A549 (cell line): ENCODE measurements at regions not wholly inside any gene's neighbourhood (a gene's known extent, or its start where the extent isn't known, plus 50 kb on each side); places are given as distances from the start of the nearest gene placed in this dataset.

Experiments
- ATAC-seq, 2 experiments: fragments of 200-7000 bp in 1 of 2; fragments of >200 bp in 1 of 2; cut with Nextera tagmentation in 1 of 2; cut with Tn5 transposase in 1 of 2; 3 replicates each; pipeline versions ENCODE4 v1.8.0 to v1.9.1; 2018 to 2020; ENCODE audit warnings: mild to moderate bottlenecking in 1 of 2, moderate library complexity in 1 of 2
- CTCF ChIA-PET: fragments of 300-600 bp; sonication (Branson Sonifier 250); formaldehyde crosslinking; extraction: SDS; loops from one replicate; lab custom pipeline; 2021; ENCODE audit warnings: antibody characterized with exemption, inconsistent platforms; lab: Yijun Ruan, JAX
- POLR2A ChIA-PET: fragments of 350-600 bp; formaldehyde crosslinking; extraction: SDS; loops from one replicate; lab custom pipeline; 2021; ENCODE audit warnings: antibody characterized with exemption, inconsistent platforms; lab: Yijun Ruan, JAX
- DNase-seq, 2 experiments: peaks; one replicate each; pipeline versions ENCODE4 v3.0.0 to v3.0.0-alpha.2; 2011 to 2016; ENCODE audit warnings: low read depth in 1 of 2, low spot score in 1 of 2
- FAIRE-seq: peaks from 2 replicates; lab custom pipeline; 2011; peaks lifted over from hg19 to GRCh38; lab: Jason Lieb, UNC
- H3K27ac ChIP-seq, 2 experiments: fragments of >200 bp; sonication (Bioruptor Twin); formaldehyde crosslinking; 3 replicates each; pipeline ENCODE4 v1.5.1; 2016 to 2017
- H3K4me1 ChIP-seq: fragments of >200 bp; sonication (Bioruptor Twin); formaldehyde crosslinking; 3 replicates; pipeline ENCODE4 v1.6.1; 2016
- H3K4me2 ChIP-seq: fragments of >200 bp; sonication (Bioruptor Twin); formaldehyde crosslinking; 3 replicates; pipeline ENCODE4 v1.6.1; 2016
- H3K4me3 ChIP-seq: fragments of >200 bp; sonication (Bioruptor Twin); formaldehyde crosslinking; 3 replicates; pipeline ENCODE4 v1.5.1; 2016
- H3K9me3 ChIP-seq: fragments of >200 bp; sonication (Bioruptor Twin); formaldehyde crosslinking; 3 replicates; pipeline ENCODE4 v1.6.1; 2016
- BCL3 ChIP-seq: fragments of >200 bp; sonication (Bioruptor Twin); formaldehyde crosslinking; IDR thresholded peaks from 3 replicates; pipeline ENCODE4 v1.6.1; 2016
- CBX2 ChIP-seq: fragments of 200-600 bp; sonication (generic); IDR thresholded peaks from 2 replicates; pipeline ENCODE4 v1.6.1; 2016; ENCODE audit warnings: low read depth, mild to moderate bottlenecking, borderline replicate concordance
- CEBPB ChIP-seq, 2 experiments: fragments of >200 bp in 1 of 2; sonication (Bioruptor Twin) in 1 of 2; formaldehyde crosslinking in 1 of 2; IDR thresholded peaks; 2 replicates each; pipeline ENCODE4 v1.6.1; 2012 to 2016
- CHD2 ChIP-seq: fragments of 150-350 bp; IDR thresholded peaks from 2 replicates; pipeline ENCODE4 v1.6.1; 2014; ENCODE audit warnings: low read length; ENCODE audit not compliant: partially characterized antibody
- CTCF ChIP-seq: fragments of >200 bp; sonication (Bioruptor Twin); formaldehyde crosslinking; IDR thresholded peaks from 3 replicates; pipeline ENCODE4 v1.5.1; 2016
- EHF ChIP-seq: fragments of 250-450 bp; sonication (Bioruptor Pico); IDR thresholded peaks from 2 replicates; pipeline ENCODE4 v1.5.0; 2020; ENCODE audit warnings: mild to moderate bottlenecking
- FOXS1 ChIP-seq: fragments of 250-450 bp; sonication (Bioruptor Pico); IDR thresholded peaks from 2 replicates; pipeline ENCODE4 v1.5.0; 2020; ENCODE audit warnings: mild to moderate bottlenecking, moderate library complexity
- GATA3 ChIP-seq: IDR thresholded peaks from 2 replicates; pipeline ENCODE4 v1.6.1; 2012; ENCODE audit warnings: borderline replicate concordance
- HES2 ChIP-seq: fragments of >200 bp; sonication (Bioruptor Twin); formaldehyde crosslinking; IDR thresholded peaks from 2 replicates; pipeline ENCODE4 v1.6.1; 2016
- HEYL ChIP-seq: fragments of 250-450 bp; sonication (Bioruptor Pico); IDR thresholded peaks from 2 replicates; pipeline ENCODE4 v1.8.0; 2021; ENCODE audit warnings: mild to moderate bottlenecking, moderate library complexity
- HOXA7 ChIP-seq: fragments of 250-450 bp; sonication (Bioruptor Pico); IDR thresholded peaks from 2 replicates; pipeline ENCODE4 v1.5.0; 2020; ENCODE audit warnings: mild to moderate bottlenecking, moderate library complexity
- KDM1A ChIP-seq: fragments of 200-600 bp; sonication (generic); IDR thresholded peaks from 2 replicates; pipeline ENCODE4 v1.6.1; 2016; ENCODE audit warnings: low read depth, mild to moderate bottlenecking
- MAX ChIP-seq: IDR thresholded peaks from 2 replicates; pipeline ENCODE4 v1.6.1; 2012
- MYC ChIP-seq: IDR thresholded peaks from 2 replicates; pipeline ENCODE4 v1.6.1; 2012; ENCODE audit warnings: mild to moderate bottlenecking, inconsistent platforms, low read length, improper control_type of control experiment, borderline replicate concordance
- NFE2L2 ChIP-seq: fragments of 150-350 bp; conservative IDR thresholded peaks from 2 replicates; pipeline ENCODE4 v1.6.1; 2014; ENCODE audit warnings: low read length
- NPAS2 ChIP-seq: fragments of 250-450 bp; sonication (Bioruptor Pico); IDR thresholded peaks from 2 replicates; pipeline ENCODE4 v1.8.0; 2022; ENCODE audit warnings: mild to moderate bottlenecking, moderate library complexity, borderline replicate concordance
- NR3C1 ChIP-seq: fragments of >200 bp; sonication (Bioruptor Twin); formaldehyde crosslinking; IDR thresholded peaks from 3 replicates; pipeline ENCODE4 v1.6.1; 2017
- PHF8 ChIP-seq: fragments of 200-600 bp; sonication (generic); IDR thresholded peaks from 2 replicates; pipeline ENCODE4 v1.6.1; 2016; ENCODE audit warnings: low read depth, mild to moderate bottlenecking, antibody characterized with exemption, moderate library complexity, borderline replicate concordance
- POLR2AphosphoS2 ChIP-seq: conservative IDR thresholded peaks from 2 replicates; pipeline ENCODE4 v1.6.1; 2012; ENCODE audit warnings: low read length, improper control_type of control experiment, inconsistent platforms
- RARB ChIP-seq: fragments of 250-450 bp; sonication (Bioruptor Pico); IDR thresholded peaks from 2 replicates; pipeline ENCODE4 v1.8.0; 2021; ENCODE audit warnings: mild to moderate bottlenecking, moderate library complexity
- RCOR1 ChIP-seq: fragments of 150-350 bp; IDR thresholded peaks from 2 replicates; pipeline ENCODE4 v1.6.1; 2014; ENCODE audit warnings: antibody characterized with exemption, low read length, low read depth
- TFCP2L1 ChIP-seq: fragments of 250-450 bp; sonication (Bioruptor Pico); IDR thresholded peaks from 2 replicates; pipeline ENCODE4 v1.5.0; 2021; ENCODE audit warnings: mild to moderate bottlenecking
- ZNF302 ChIP-seq: fragments of 250-450 bp; sonication (Bioruptor Pico); IDR thresholded peaks from 2 replicates; pipeline ENCODE4 v1.9.0; 2021; ENCODE audit warnings: inconsistent platforms, mild to moderate bottlenecking, moderate library complexity
- ZSCAN20 ChIP-seq: fragments of 250-450 bp; sonication (Bioruptor Pico); IDR thresholded peaks from 2 replicates; pipeline ENCODE4 v1.8.0; 2022; ENCODE audit warnings: mild to moderate bottlenecking, moderate library complexity

GRCh38 chr1:209461168-209461567 is 122.3 kb upstream of the CAMK1G start:
- POLR2A ChIA-PET: no interaction called here
- DNase-seq (no peak), FAIRE-seq (no peak), ATAC-seq (no peak)
- H3K4me2 ChIP-seq: no peak overlapping the region
- peaks cover 20% of the 10 kb centered on the region for H3K9me3 ChIP-seq
- H3K4me3 ChIP-seq: no peak overlapping the region
- H3K27ac ChIP-seq: no peak overlapping the region
- TF ChIP-seq ZNF302 (CRISPR knock-in tag) (no peak), HOXA7 (no peak), NR3C1 (no peak), TFCP2L1 (CRISPR knock-in tag) (no peak), NFE2L2 (no peak), MYC (no peak), PHF8 (no peak), RCOR1 (no peak), CHD2 (no peak), BCL3 (no peak), HEYL (CRISPR knock-in tag) (no peak), KDM1A (no peak), HES2 (no peak), MAX (no peak), CTCF (no peak), NPAS2 (CRISPR knock-in tag) (no peak), ZSCAN20 (CRISPR knock-in tag) (no peak), POLR2AphosphoS2 (no peak)
- TF ChIP-seq, all 56 proteins: peak for 0
- CTCF ChIA-PET: no interaction called here
- no peaks in the 10 kb centered on the region for H3K4me1 ChIP-seq

- H3K4me2 ChIP-seq: no peak overlapping the region
- peaks cover 20% of the 10 kb centered on the region for H3K9me3 ChIP-seq
- no peak overlapping the region for H3K4me3 ChIP-seq
- TF ChIP-seq EHF (CRISPR knock-in tag): no peak
- TF ChIP-seq RARB (CRISPR knock-in tag): no peak
- no peak for TF ChIP-seq GATA3
- TF ChIP-seq TFCP2L1 (CRISPR knock-in tag): no peak
- no peak for TF ChIP-seq CEBPB (IDR thresholded peaks at IDR 0.05)
- no peak for TF ChIP-seq CBX2
- no peak for TF ChIP-seq FOXS1
- no peak for TF ChIP-seq BCL3
- no peak for TF ChIP-seq ZNF302 (CRISPR knock-in tag)
- TF ChIP-seq, all 56 proteins: peak for 0
- ATAC-seq: no peak
- no peak overlapping the region for H3K27ac ChIP-seq
- no peaks in the 10 kb centered on the region for H3K4me1 ChIP-seq
- FAIRE-seq: no peak
- DNase-seq: no peak
- ChIA-PET CTCF (no interaction called here), POLR2A (no interaction called here)
Observed at GRCh38 chr1:209462433-209462832, 121.1 kb upstream of the CAMK1G start.
